ENCODE measurements at regions not wholly inside any gene's neighbourhood (a gene's known extent, or its start where the extent isn't known, plus 50 kb on each side); places are given as distances from the start of the nearest gene placed in this dataset.

DNA sequence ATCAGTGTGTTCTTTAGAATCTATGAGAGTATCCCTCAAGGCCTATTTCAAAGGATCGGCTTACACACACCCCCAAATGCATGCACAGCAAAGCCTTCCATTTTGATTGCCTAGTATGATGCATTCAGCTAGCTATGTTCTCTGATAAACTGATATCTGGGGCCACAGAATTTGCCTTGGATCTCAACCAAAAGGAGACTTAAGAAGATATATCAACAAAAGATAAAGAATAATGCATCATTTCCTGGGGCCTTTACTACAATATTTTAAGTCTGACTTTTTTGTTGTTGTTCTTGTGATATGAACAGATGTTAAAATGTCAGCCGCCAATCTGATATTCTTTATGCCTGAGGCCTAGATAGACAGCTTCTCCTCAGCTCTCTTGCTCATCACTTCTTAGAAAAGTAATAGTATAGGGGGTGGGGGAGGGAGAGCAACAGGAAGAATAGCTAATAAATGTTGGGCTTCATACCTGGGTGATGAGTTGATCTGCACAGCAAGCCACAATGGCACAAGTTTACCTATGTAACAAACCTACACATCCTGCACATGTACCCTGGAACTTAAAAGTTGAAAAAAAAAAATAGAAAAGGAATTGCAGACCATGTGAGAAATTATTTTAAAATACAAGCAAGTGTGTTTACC, 792.9 kb upstream of the GHITM start:
- Histone ChIP-seq H3K27ac (ENCODE audit: low read depth, low read length) (no peak overlapping the region), H3K27me3 (ENCODE audit: control insufficient read depth, insufficient read depth, low read length) (no peaks in the 10 kb centered on the region), H3K4me3 (ENCODE audit: low read depth, low read length) (no peak overlapping the region), H3K9me3 (ENCODE audit: control insufficient read depth, insufficient read depth, low read length) (peaks cover 13% of the 10 kb centered on the region)
- CTCF ChIA-PET, result no interaction called here
- POLR2A ChIA-PET, result no interaction called here
- no peak for TF ChIP-seq CTCF (IDR thresholded peaks at IDR 0.05; ENCODE audit: low read depth, low read length)
- no peak for DNase-seq (ENCODE audit: low read depth, low spot score)

GRCh38 chr10:83352588-83352987, 786.7 kb upstream of the GHITM start:
- no peak overlapping the region for H3K4me3 ChIP-seq (ENCODE audit: low read depth, low read length)
- H3K9me3 ChIP-seq (ENCODE audit: control insufficient read depth, insufficient read depth, low read length), result peaks cover 14% of the 10 kb centered on the region
- ChIA-PET POLR2A (no interaction called here), CTCF (no interaction called here)
- no peaks in the 10 kb centered on the region for H3K27me3 ChIP-seq (ENCODE audit: control insufficient read depth, insufficient read depth, low read length)
- no peak for TF ChIP-seq CTCF (IDR thresholded peaks at IDR 0.05; ENCODE audit: low read depth, low read length)
- no peak for DNase-seq (ENCODE audit: low read depth, low spot score)
- H3K27ac ChIP-seq (ENCODE audit: low read depth, low read length), result no peak overlapping the region

DNA sequence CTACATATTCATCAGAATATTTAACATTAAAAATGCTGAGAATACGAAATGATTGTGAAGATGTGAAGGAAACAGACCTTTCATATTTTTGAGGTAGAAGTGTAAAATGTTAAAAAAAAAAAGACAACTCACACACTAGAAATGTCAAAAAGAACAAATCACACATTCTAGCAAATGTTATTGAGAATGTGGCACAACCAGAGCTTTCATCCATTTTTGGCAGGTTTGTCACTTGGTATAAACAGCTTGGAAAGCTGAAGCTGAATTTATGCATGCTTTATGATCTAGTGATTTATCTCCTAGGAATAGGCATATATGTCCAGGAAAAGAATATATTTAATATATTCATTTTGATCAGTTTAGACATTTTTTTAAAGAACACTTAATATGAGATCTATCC, 784.9 kb upstream of the GHITM start:
- H3K27ac ChIP-seq (ENCODE audit: low read depth, low read length), result no peak overlapping the region
- H3K9me3 ChIP-seq (ENCODE audit: control insufficient read depth, insufficient read depth, low read length), result peaks cover 7% of the 10 kb centered on the region; the same call in 1 of the 2 replicates
- H3K4me3 ChIP-seq (ENCODE audit: low read depth, low read length), result no peak overlapping the region
- H3K27me3 ChIP-seq (ENCODE audit: control insufficient read depth, insufficient read depth, low read length), result no peaks in the 10 kb centered on the region
- POLR2A ChIA-PET, result no interaction called here
- no peak for DNase-seq (ENCODE audit: low read depth, low spot score)
- no peak for TF ChIP-seq CTCF (IDR thresholded peaks at IDR 0.05; ENCODE audit: low read depth, low read length)
- CTCF ChIA-PET, result no interaction called here

- Histone ChIP-seq H3K9me3 (ENCODE audit: control insufficient read depth, insufficient read depth, low read length) (peaks cover 4% of the 10 kb centered on the region; the same call in 1 of the 2 replicates), H3K27ac (ENCODE audit: low read depth, low read length) (no peak overlapping the region), H3K4me3 (ENCODE audit: low read depth, low read length) (no peak overlapping the region), H3K27me3 (ENCODE audit: control insufficient read depth, insufficient read depth, low read length) (no peaks in the 10 kb centered on the region)
- ChIA-PET POLR2A (no interaction called here), CTCF (no interaction called here)
- TF ChIP-seq CTCF (IDR thresholded peaks at IDR 0.05; ENCODE audit: low read depth, low read length), result no peak
- no peak for DNase-seq (ENCODE audit: low read depth, low spot score)
Measured at GRCh38 chr10:83357004-83357403, 782.3 kb upstream of the GHITM start.

DNA sequence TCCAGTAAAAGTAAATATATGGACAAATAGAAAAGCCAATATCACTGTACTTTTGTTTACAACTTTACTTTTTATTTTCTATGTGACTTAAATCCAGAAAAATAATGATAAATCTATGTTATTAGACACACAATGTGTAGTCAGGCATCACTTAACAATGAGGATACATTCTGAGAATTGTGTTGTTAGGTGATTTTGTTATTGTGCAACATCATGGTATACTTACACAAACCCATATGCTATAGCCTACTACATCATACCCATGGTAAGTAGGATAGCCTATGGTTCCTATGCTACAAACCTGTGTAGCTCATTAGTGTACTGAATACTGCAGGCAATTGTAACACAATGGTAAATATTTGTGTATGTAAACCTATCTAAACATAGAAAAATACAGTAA, 781.7 kb upstream of the GHITM start:
- POLR2A ChIA-PET, result no interaction called here
- CTCF ChIA-PET, result no interaction called here
- H3K9me3 ChIP-seq (ENCODE audit: control insufficient read depth, insufficient read depth, low read length), result peaks cover 4% of the 10 kb centered on the region; the same call in 1 of the 2 replicates
- no peak overlapping the region for H3K4me3 ChIP-seq (ENCODE audit: low read depth, low read length)
- no peak for TF ChIP-seq CTCF (IDR thresholded peaks at IDR 0.05; ENCODE audit: low read depth, low read length)
- no peaks in the 10 kb centered on the region for H3K27me3 ChIP-seq (ENCODE audit: control insufficient read depth, insufficient read depth, low read length)
- H3K27ac ChIP-seq (ENCODE audit: low read depth, low read length), result no peak overlapping the region
- no peak for DNase-seq (ENCODE audit: low read depth, low spot score)
